Keratinocyte (primary cell): ENCODE measurements at regions not wholly inside any gene's neighbourhood (a gene's known extent, or its start where the extent isn't known, plus 50 kb on each side); places are given as distances from the start of the nearest gene placed in this dataset.

Experiments used
- DNase-seq: peaks from one replicate; pipeline ENCODE4 v3.0.0-alpha.2; 2011; ENCODE audit warnings: low read depth, missing footprints, low spot score
- FAIRE-seq: peaks from 2 replicates; lab custom pipeline; 2011; peaks lifted over from hg19 to GRCh38; lab: Jason Lieb, UNC
- H2AFZ ChIP-seq: 2 replicates; pipeline ENCODE4 v1.6.0; 2012; ENCODE audit warnings: low read length, control low read depth, inconsistent platforms; ENCODE audit not compliant: control insufficient read depth
- H3K27ac ChIP-seq: 2 replicates; pipeline ENCODE4 v1.5.1; 2011; ENCODE audit warnings: low read length; ENCODE audit not compliant: control insufficient read depth, insufficient read depth
- H3K27me3 ChIP-seq: 3 replicates; pipeline ENCODE4 v1.6.0; 2011; ENCODE audit warnings: low read length; ENCODE audit not compliant: control insufficient read depth, insufficient read depth; ENCODE audit errors: extremely low read depth
- H3K36me3 ChIP-seq, 2 experiments: 2 replicates in 1 of 2; 3 replicates in 1 of 2; pipeline ENCODE4 v1.5.1; 2011; ENCODE audit warnings: low read length in 2 of 2, mild to moderate bottlenecking in 1 of 2; ENCODE audit not compliant: control insufficient read depth in 2 of 2, insufficient read depth in 2 of 2; ENCODE audit errors: extremely low read depth in 1 of 2
- H3K4me1 ChIP-seq: 3 replicates; pipeline ENCODE4 v1.5.1; 2011; ENCODE audit warnings: low read length; ENCODE audit not compliant: control insufficient read depth, insufficient read depth; ENCODE audit errors: extremely low read depth
- H3K4me2 ChIP-seq: 3 replicates; pipeline ENCODE4 v1.6.0; 2011; ENCODE audit warnings: low read depth, low read length; ENCODE audit not compliant: control insufficient read depth, insufficient read depth; ENCODE audit errors: extremely low read depth
- H3K4me3 ChIP-seq, 3 experiments: fragments of 200-600 bp in 1 of 3; sonication (generic) in 1 of 3; 2 replicates in 2 of 3; 3 replicates in 1 of 3; pipeline ENCODE4 v1.5.1; 2011 to 2016; ENCODE audit warnings: low read length in 3 of 3, mild to moderate bottlenecking in 3 of 3, control low read depth in 2 of 3, inconsistent platforms in 1 of 3, low read depth in 1 of 3, mixed read lengths in 1 of 3, mixed run types in 1 of 3, moderate library complexity in 1 of 3; ENCODE audit not compliant: control insufficient read depth in 2 of 3, insufficient read depth in 2 of 3; ENCODE audit errors: extremely low read depth in 1 of 3
- H3K79me2 ChIP-seq: 2 replicates; pipeline ENCODE4 v1.6.0; 2012; ENCODE audit warnings: low read length; ENCODE audit not compliant: control insufficient read depth, insufficient read depth
- H3K9ac ChIP-seq: 3 replicates; pipeline ENCODE4 v1.6.0; 2011; ENCODE audit warnings: low read length; ENCODE audit not compliant: control insufficient read depth, insufficient read depth; ENCODE audit errors: extremely low read depth
- H3K9me1 ChIP-seq: 3 replicates; pipeline ENCODE4 v1.6.0; 2011; ENCODE audit warnings: low read length; ENCODE audit not compliant: control insufficient read depth, insufficient read depth; ENCODE audit errors: extremely low read depth
- H3K9me3 ChIP-seq: 2 replicates; pipeline ENCODE4 v1.5.1; 2012; ENCODE audit warnings: low read depth, low read length; ENCODE audit not compliant: control insufficient read depth
- H4K20me1 ChIP-seq: 3 replicates; pipeline ENCODE4 v1.6.0; 2011; ENCODE audit warnings: low read length; ENCODE audit not compliant: control insufficient read depth, insufficient read depth; ENCODE audit errors: extremely low read depth
- EZH2 ChIP-seq: IDR thresholded peaks from one replicate; pipeline ENCODE4 v1.6.1; 2012; ENCODE audit warnings: inconsistent platforms, mild to moderate bottlenecking, low read length, moderate library complexity
- dilution Hi-C: fragments of 300-500 bp; cut with MboI; formaldehyde crosslinking; loops from one replicate; pipeline ENCODE4 v1.7.0; 2020; ENCODE audit warnings: low sequenced_read_pairs; ENCODE audit not compliant: extremely low pct_ligation_motif_present
- TF ChIP-seq, protein P1 (sequence below), 3 experiments: IDR thresholded peaks in 1 of 3; conservative IDR thresholded peaks in 1 of 3; optimal IDR thresholded peaks in 1 of 3; 2 replicates in 2 of 3; 3 replicates in 1 of 3; pipeline versions ENCODE3 to v1.5.1; 2011; ENCODE audit warnings: low read length in 3 of 3, mild to moderate bottlenecking in 3 of 3, moderate library complexity in 2 of 3, control low read depth in 1 of 3, inconsistent platforms in 1 of 3; ENCODE audit not compliant: insufficient read depth in 2 of 3; ENCODE audit errors: extremely low read depth in 1 of 3

DNA sequence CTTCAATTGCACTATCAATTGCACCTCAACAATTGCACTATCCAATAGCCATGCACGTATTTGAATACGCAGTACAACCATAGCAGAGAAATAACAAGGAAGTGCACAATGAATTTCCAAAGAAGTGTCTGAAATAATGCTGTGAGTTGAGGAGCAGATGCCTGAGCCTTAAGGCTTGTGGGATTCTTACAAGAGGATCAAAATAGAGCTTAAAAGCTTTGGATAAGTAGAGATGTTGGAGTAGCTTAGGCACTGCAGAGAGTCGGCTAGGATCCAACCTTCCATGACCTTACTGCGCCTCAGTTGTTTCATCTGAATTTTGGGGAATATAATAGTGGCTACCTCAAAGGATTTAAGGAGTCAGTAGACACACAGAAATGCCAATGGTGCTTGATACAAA, 196.1 kb upstream of the FLRT2 start:
- no peaks in the 10 kb centered on the region for H3K79me2 ChIP-seq
- no peak overlapping the region for H3K4me2 ChIP-seq

DNA sequence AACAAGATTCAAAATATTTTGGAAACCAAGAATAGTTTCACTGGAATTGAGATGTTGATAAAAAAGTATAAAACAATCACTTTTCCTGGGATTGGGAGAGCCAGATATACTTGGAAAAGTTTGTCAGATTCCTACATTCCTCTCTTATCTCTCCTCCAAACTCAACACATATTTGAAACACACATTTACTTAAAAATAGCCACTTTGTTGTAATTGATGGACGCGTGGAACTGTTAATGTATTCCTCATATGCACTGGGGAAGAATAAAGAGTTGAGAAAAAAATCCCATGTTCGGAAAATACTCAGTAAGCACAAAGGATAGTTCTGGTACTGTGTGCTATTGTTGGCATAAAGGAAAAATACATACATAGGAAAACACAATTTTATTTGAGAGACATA, 195.6 kb upstream of the FLRT2 start:
- no peaks in the 10 kb centered on the region for H3K9me1 ChIP-seq
- H4K20me1 ChIP-seq = no peaks in the 10 kb centered on the region
- H3K36me3 ChIP-seq = no peaks in the 10 kb centered on the region
- no peak for TF ChIP-seq EZH2
- TF ChIP-seq, protein P1, sequence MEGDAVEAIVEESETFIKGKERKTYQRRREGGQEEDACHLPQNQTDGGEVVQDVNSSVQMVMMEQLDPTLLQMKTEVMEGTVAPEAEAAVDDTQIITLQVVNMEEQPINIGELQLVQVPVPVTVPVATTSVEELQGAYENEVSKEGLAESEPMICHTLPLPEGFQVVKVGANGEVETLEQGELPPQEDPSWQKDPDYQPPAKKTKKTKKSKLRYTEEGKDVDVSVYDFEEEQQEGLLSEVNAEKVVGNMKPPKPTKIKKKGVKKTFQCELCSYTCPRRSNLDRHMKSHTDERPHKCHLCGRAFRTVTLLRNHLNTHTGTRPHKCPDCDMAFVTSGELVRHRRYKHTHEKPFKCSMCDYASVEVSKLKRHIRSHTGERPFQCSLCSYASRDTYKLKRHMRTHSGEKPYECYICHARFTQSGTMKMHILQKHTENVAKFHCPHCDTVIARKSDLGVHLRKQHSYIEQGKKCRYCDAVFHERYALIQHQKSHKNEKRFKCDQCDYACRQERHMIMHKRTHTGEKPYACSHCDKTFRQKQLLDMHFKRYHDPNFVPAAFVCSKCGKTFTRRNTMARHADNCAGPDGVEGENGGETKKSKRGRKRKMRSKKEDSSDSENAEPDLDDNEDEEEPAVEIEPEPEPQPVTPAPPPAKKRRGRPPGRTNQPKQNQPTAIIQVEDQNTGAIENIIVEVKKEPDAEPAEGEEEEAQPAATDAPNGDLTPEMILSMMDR (optimal IDR thresholded peaks at IDR 0.05 in 1 of 3, IDR thresholded peaks at IDR 0.05 in 1 of 3, conservative IDR thresholded peaks at IDR 0.05 in 1 of 3; ENCODE audit: extremely low read depth in 1 of 3, insufficient read depth in 2 of 3, low read length in 3 of 3) = no peak
- no peak overlapping the region for H3K27ac ChIP-seq
- dilution Hi-C loops = no loop called here
- DNase-seq (no peak), FAIRE-seq (no peak)
- peaks cover 17% of the 10 kb centered on the region for H3K4me1 ChIP-seq
- no peaks in the 10 kb centered on the region for H3K9me3 ChIP-seq
- no peak overlapping the region for H3K4me2 ChIP-seq
- no peaks in the 10 kb centered on the region for H3K79me2 ChIP-seq
- H3K9ac ChIP-seq = no peak overlapping the region
- no peak overlapping the region for H2AFZ ChIP-seq
- no peak overlapping the region for H3K4me3 ChIP-seq
- no peaks in the 10 kb centered on the region for H3K27me3 ChIP-seq

More for the DNA sequence above, 196.1 kb upstream of the FLRT2 start:
- FAIRE-seq (no peak), DNase-seq (no peak)
- Histone ChIP-seq H3K9me3 (no peaks in the 10 kb centered on the region), H2AFZ (no peak overlapping the region), H3K9ac (no peak overlapping the region), H3K36me3 (no peaks in the 10 kb centered on the region), H3K27me3 (no peaks in the 10 kb centered on the region), H3K27ac (no peak overlapping the region), H3K9me1 (no peaks in the 10 kb centered on the region), H3K4me3 (no peak overlapping the region), H4K20me1 (no peaks in the 10 kb centered on the region), H3K4me1 (peaks cover 17% of the 10 kb centered on the region)
- dilution Hi-C loops = no loop called here
- TF ChIP-seq, protein P1 (optimal IDR thresholded peaks at IDR 0.05 in 1 of 3, IDR thresholded peaks at IDR 0.05 in 1 of 3, conservative IDR thresholded peaks at IDR 0.05 in 1 of 3; ENCODE audit: extremely low read depth in 1 of 3, insufficient read depth in 2 of 3, low read length in 3 of 3) = no peak
- no peak for TF ChIP-seq EZH2
